HUES64 (cell line): ENCODE measurements at regions not wholly inside any gene's neighbourhood (a gene's known extent, or its start where the extent isn't known, plus 50 kb on each side); places are given as distances from the start of the nearest gene placed in this dataset.

Source experiments
- H3K27ac ChIP-seq: 2 replicates; pipeline ENCODE4 v1.7.0; 2013; ENCODE audit warnings: low read depth, low read length, inconsistent platforms
- H3K27me3 ChIP-seq: 2 replicates; pipeline ENCODE4 v1.6.1; 2013; ENCODE audit warnings: mild to moderate bottlenecking, low read length; ENCODE audit not compliant: insufficient read depth
- H3K36me3 ChIP-seq: 2 replicates; pipeline ENCODE4 v1.6.1; 2013; ENCODE audit warnings: mild to moderate bottlenecking, low read length; ENCODE audit not compliant: insufficient read depth
- H3K4me1 ChIP-seq: 2 replicates; pipeline ENCODE4 v1.6.1; 2013; ENCODE audit warnings: mild to moderate bottlenecking, low read length, moderate library complexity; ENCODE audit not compliant: insufficient read depth
- H3K4me3 ChIP-seq: 2 replicates; pipeline ENCODE4 v1.5.1; 2013; ENCODE audit warnings: mild to moderate bottlenecking, low read length, moderate library complexity
- H3K9ac ChIP-seq: 2 replicates; pipeline ENCODE4 v1.6.1; 2013; ENCODE audit warnings: mild to moderate bottlenecking, low read depth, low read length
- H3K9me3 ChIP-seq: 2 replicates; pipeline ENCODE4 v1.6.1; 2013; ENCODE audit warnings: low read depth, low read length; ENCODE audit not compliant: insufficient read depth
- WGBS: fragments of 150-250, 120-280 bp; methylation state at CpG from one replicate; pipeline ENCODE4 v1.1.7; 2013; ENCODE audit warnings: missing lambda C conversion rate; 5-methylcytosine and 5-hydroxymethylcytosine counted together

GRCh38 chr2:64847930-64848329, 141.3 kb upstream of the SLC1A4 start:
- no peak overlapping the region for H3K4me3 ChIP-seq
- no peaks in the 10 kb centered on the region for H3K36me3 ChIP-seq
- no peaks in the 10 kb centered on the region for H3K9me3 ChIP-seq
- WGBS: 73% methylated on average over 5 of the region's 5 CpGs
- no peak overlapping the region for H3K27ac ChIP-seq
- no peaks in the 10 kb centered on the region for H3K27me3 ChIP-seq
- 0 out of 2 replicates have a peak, but pooled peaks cover 6% of the 10 kb centered on the region for H3K4me1 ChIP-seq
- no peak overlapping the region for H3K9ac ChIP-seq

DNA sequence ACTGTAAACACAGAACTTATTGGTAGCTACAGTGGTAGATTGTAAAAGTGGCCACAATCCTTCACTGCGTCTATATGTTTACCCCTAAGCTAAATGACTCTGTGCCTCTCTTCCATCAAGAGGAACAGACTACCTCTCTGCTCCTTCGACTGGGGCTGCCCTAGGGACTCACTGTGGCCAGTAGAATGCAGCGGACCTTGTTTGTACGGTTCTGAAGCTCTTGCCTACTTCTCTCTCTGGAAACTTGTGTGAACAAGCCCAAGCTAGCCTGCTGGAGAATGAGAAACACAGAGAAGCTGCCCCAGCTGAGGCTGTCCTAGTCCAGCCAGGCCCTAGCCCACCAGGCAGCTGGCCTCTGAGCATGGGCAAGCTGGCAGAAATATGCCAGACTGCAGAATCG, 140.8 kb upstream of the SLC1A4 start:
- no peak overlapping the region for H3K4me3 ChIP-seq
- no peak overlapping the region for H3K9ac ChIP-seq
- 90% methylated on average over 5 of the region's 5 CpGs for WGBS
- H3K27me3 ChIP-seq: no peaks in the 10 kb centered on the region
- H3K36me3 ChIP-seq: no peaks in the 10 kb centered on the region
- H3K27ac ChIP-seq: no peak overlapping the region
- H3K9me3 ChIP-seq: no peaks in the 10 kb centered on the region
- H3K4me1 ChIP-seq: 0 out of 2 replicates have a peak, but pooled peaks cover 6% of the 10 kb centered on the region

DNA sequence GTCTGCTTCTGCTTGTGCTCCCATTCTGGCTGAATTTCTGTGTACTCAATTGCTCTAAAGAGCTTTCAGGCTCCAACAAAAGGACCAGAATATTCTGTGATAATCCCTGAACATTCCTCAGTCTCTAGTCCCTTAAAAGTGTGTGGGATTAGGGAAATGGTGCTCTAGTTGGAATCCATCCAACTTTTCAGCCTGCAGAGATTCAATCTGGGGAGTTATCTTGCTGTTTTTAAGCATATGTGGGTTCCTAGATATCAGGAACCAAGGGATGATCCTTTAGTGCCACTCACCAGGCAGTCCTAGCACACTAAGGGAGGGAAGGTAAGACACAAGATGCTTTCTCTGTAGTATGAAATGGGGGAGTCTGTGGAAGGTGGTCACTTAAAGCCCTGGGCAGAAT, 140.3 kb upstream of the SLC1A4 start:
- Histone ChIP-seq H3K4me3 (no peak overlapping the region), H3K4me1 (0 out of 2 replicates have a peak, but pooled peaks cover 6% of the 10 kb centered on the region), H3K27me3 (no peaks in the 10 kb centered on the region), H3K27ac (no peak overlapping the region), H3K36me3 (no peaks in the 10 kb centered on the region), H3K9ac (no peak overlapping the region), H3K9me3 (no peaks in the 10 kb centered on the region)

DNA sequence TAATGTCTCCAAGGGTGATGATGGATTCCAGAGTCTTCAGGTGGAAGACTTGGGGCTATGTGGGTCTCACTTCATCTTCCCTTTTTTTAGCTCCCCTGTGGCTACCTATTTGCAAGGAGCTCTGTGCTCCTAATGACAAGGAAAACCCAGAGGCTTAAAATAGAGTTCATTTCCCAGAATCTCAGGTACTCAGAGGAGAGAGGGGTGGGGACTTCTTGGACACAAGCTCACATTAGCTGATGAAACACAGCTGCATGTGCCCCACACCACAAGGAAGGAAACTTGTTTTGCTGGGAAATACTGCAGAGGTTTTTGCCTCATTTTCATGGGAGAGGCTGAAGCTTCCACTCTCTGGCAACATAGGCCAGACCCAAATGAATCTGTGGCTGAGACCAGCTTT, 138.6 kb upstream of the SLC1A4 start:
- no peaks in the 10 kb centered on the region for H3K27me3 ChIP-seq
- no peak overlapping the region for H3K27ac ChIP-seq
- no peaks in the 10 kb centered on the region for H3K36me3 ChIP-seq
- no peak overlapping the region for H3K9ac ChIP-seq
- H3K9me3 ChIP-seq: no peaks in the 10 kb centered on the region
- 0 out of 2 replicates have a peak, but pooled peaks cover 6% of the 10 kb centered on the region for H3K4me1 ChIP-seq
- no peak overlapping the region for H3K4me3 ChIP-seq

DNA sequence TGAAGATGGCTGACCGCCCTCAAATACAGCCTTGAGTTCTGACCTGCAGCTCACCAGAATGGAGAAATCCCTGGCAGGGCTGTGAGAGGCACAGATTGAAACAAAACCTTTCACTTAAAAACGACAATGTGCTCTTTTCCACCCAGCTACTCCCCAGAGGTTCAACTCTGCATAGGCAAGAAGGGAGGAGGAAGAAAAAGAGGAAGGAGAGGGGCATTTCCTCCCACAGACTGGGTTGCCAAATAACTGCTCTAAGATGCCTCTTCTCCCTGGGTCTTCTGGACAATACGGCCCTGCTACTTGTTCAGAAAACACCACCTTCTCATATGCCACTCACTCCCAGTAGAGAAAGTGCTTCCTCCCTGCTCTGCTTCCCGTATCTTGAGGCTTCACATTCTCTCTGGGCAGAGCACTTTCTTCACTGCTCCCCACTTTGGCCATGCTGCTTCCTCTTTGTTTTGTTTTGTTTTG, 136.4 kb upstream of the SLC1A4 start:
- Histone ChIP-seq H3K4me3 (no peak overlapping the region), H3K4me1 (peaks cover 11% of the 10 kb centered on the region; the same call in 1 of the 2 replicates), H3K27me3 (peaks cover 4% of the 10 kb centered on the region), H3K9me3 (no peaks in the 10 kb centered on the region), H3K27ac (no peak overlapping the region), H3K36me3 (no peaks in the 10 kb centered on the region), H3K9ac (no peak overlapping the region)
- 71% methylated on average over 4 of the region's 4 CpGs for WGBS

DNA sequence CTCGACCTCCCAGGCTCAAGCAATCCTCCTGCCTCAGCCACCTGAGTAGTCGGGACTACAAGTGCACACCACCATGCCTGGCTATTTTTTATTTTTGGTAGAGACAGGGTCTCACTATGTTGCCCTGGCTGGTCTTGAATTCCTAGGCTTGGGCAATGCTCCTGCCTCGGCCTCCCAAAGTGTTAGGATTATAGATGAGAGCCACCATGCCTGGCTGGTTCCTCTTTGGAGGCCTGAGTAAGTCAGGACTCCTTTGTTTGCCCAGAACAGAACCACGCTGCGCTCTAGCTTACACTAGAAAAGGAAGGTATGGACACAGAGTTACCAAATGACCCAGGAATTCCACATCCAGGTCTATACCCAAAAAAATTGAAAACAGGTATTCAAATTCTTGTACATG, 135.9 kb upstream of the SLC1A4 start:
- Histone ChIP-seq H3K4me1 (peaks cover 16% of the 10 kb centered on the region), H3K9ac (no peak overlapping the region), H3K9me3 (no peaks in the 10 kb centered on the region), H3K4me3 (no peak overlapping the region), H3K27ac (no peak overlapping the region), H3K27me3 (peaks cover 9% of the 10 kb centered on the region), H3K36me3 (no peaks in the 10 kb centered on the region)
- 93% methylated on average over 5 of the region's 5 CpGs for WGBS

DNA sequence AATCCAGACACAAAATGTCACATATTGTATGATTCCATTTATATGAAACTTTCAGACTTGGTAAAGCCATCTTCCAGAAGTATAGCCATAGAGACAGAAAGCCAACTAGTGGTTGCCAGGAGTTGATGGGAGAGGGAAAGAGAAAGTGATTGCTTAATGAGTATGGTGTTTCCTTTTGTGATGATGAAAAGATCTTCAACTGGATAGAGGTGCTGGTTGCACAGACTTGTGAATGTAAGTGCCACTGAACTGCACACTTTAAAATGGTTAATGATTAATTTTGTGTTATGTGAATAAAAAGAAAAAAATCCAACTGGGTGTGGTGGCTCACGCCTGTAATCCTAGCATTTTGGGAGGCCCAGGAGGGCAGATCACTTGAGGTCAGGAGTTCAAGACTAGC, 135.3 kb upstream of the SLC1A4 start:
- 94% methylated on average over 1 of the region's 1 CpG for WGBS
- Histone ChIP-seq H3K9me3 (no peaks in the 10 kb centered on the region), H3K36me3 (no peaks in the 10 kb centered on the region), H3K4me3 (no peak overlapping the region), H3K27me3 (peaks cover 15% of the 10 kb centered on the region), H3K4me1 (peaks cover 22% of the 10 kb centered on the region), H3K9ac (no peak overlapping the region), H3K27ac (no peak overlapping the region)

GRCh38 chr2:64854773-64855237, 134.4 kb upstream of the SLC1A4 start:
- Histone ChIP-seq H3K4me1 (peaks cover 25% of the 10 kb centered on the region), H3K9me3 (no peaks in the 10 kb centered on the region), H3K27me3 (peaks cover 23% of the 10 kb centered on the region), H3K9ac (no peak overlapping the region), H3K27ac (no peak overlapping the region), H3K4me3 (no peak overlapping the region), H3K36me3 (no peaks in the 10 kb centered on the region)
- WGBS: 80% methylated on average over 1 of the region's 1 CpG

DNA sequence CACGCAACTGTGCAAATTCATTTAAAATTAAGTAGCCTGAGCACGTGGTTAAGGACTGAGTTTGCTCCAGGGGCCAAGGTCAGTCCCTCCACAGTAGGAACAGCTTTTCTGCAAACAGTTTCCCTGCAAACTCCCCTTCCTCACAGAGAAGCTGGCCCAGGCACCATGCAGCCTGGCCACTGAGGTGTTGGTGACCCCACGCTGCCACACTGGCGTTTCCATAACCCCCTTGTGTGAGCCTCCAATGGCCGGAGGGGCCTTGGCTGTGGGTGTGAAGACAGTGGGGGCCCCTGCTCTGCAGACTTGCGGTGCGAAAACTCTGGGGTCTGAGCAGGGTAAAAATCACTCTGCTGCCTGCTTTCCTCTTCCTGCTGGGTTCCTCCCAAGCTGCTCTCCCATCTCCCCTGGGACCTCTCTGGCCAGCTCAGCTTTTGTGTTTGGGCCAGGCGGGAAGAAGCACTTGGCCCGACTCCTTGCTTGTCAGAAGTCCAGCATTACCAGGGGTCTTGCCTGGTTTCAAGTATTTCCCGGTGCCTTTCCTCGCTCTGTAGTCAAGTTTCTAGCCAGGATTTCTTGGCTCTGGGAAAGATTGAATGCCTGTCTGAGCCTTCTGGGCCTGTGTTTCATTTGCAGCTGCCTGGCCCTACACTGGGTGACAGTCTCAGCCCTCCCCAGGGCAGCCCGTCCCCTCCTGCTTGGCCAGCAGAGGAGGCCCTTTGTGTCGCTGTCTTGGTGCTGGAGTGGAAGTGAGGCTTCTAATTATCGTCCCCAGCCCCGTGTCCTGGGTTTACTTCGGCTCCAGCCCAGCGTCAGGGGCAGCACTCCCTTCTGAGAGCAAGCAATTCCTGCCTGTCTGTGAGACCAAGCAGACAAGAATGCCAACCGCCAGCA, 131.4 kb upstream of the SLC1A4 start:
- H3K4me3 ChIP-seq: no peak overlapping the region
- no peaks in the 10 kb centered on the region for H3K9me3 ChIP-seq
- no peak overlapping the region for H3K27ac ChIP-seq
- WGBS: 58% methylated on average over 18 of the region's 18 CpGs
- H3K9ac ChIP-seq: no peak overlapping the region
- no peaks in the 10 kb centered on the region for H3K36me3 ChIP-seq
- peaks cover 52% of the 10 kb centered on the region for H3K27me3 ChIP-seq
- peaks cover 30% of the 10 kb centered on the region for H3K4me1 ChIP-seq

- H3K27ac ChIP-seq: no peak overlapping the region
- H3K4me3 ChIP-seq: peak overlapping the region; percentile 55
These were observed 130.5 kb upstream of the SLC1A4 start for GRCh38 chr2:64858541-64859311.

More at GRCh38 chr2:64858541-64859311, 130.5 kb upstream of the SLC1A4 start:
- Histone ChIP-seq H3K4me1 (peaks cover 30% of the 10 kb centered on the region), H3K27me3 (peaks cover 60% of the 10 kb centered on the region), H3K9ac (no peak overlapping the region), H3K9me3 (no peaks in the 10 kb centered on the region), H3K36me3 (no peaks in the 10 kb centered on the region)
- 63% methylated on average over 10 of the region's 10 CpGs for WGBS
